NCI-H2196 (cell line): ENCODE measurements at regions not wholly inside any gene's neighbourhood (a gene's known extent, or its start where the extent isn't known, plus 50 kb on each side); places are given as distances from the start of the nearest gene placed in this dataset.

Experiments
- DNase-seq: peaks from one replicate; lab custom pipeline; 2025; ENCODE audit not compliant: unreplicated experiment; lab: John Stamatoyannopoulos, UW

DNA sequence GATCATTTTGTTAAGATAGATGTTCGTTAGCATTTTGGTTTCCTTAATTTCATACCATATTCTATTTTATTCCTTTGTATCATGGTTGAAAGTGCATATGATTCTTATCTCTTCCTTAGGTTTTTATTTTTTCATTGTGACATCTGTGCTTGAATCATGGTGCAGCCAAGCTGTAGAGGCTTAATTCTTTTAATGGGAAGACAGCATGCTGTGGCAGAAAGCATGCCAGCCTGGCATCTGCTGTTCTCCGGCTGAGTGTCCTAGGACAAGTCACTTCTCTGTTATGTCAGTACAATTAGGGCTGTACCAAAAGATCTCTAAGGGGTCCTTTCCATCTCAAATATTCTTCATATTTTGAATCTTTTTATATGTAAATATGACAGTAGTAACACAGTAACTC is 68.5 kb upstream of the PMFBP1 start:
- no peak for DNase-seq

DNA sequence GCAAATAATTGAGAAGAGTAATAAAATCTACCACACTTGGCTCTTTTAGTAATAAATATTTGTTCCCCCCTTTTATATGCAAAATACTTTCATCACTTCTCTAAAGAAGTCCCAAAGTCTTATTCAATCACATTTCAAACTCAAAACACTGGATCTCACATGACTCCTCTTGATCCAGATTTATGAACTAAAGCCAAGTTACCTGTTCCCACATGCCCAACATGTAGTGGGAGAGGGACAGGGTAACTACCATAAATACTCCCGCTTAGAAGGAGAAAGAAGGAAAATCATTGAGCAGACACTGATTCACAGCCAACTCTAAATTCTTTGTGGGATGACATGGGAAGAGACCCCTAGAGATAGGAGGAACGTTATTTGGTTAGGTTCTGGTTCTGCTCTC is 64.9 kb upstream of the PMFBP1 start:
- no peak for DNase-seq

DNA sequence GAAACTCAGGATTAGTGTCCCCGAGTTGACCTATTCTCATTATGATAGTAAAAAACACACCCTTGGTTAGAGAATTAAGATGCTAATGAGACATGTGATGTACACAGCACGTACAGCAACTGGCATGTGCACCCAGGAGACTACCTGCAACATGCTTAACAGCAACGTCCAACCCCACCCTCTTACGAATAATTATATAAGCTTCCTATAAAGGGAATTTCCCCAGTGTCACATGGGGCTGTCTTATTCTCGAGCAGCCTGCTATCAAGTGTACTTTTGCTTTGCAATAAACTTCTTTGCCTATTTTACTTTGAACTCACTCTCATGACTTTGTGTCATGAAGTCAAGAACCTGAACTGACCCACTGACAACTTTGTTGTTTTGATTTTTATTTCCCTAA is 62.4 kb upstream of the PMFBP1 start:
- no peak for DNase-seq

DNA sequence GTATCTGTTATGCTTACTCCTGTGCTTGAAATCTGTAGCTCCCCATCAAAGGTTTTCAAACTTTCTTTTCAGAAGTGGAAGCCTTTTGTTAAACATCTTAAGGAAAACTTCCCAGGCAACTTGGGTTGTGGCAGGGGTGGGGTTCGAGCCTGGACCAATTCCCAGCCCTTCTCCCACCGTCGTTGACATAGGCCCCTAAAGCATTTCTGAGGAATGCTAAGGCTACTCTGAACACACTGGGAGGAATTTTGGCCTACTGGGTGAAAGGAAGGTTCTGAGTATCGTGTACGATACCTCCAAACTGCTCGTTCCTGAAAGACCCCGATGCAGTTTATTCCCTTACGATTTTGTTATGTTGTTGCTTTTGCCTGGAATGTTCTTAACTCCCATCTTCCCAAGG is 56.1 kb upstream of the PMFBP1 start:
- DNase-seq = no peak

DNA sequence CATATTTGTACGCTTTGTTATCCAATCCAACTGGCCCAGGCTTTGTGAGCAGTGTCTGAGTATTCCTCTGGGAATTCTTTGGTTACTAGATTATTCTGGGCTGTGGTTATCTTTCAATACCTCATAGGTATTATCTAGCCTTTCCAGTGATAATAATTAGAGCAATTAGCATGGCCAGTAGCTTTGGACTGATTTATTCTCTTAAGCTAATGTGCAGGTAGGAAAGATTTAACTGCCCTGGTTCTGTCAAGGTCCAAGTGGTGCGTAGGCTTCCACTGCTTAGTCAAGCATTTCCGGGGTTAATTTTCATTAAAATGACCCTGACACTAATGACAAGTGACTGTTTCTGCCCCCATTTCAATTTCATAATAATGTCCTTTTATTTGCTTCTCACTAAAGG is 54.2 kb upstream of the PMFBP1 start:
- no peak for DNase-seq

DNA sequence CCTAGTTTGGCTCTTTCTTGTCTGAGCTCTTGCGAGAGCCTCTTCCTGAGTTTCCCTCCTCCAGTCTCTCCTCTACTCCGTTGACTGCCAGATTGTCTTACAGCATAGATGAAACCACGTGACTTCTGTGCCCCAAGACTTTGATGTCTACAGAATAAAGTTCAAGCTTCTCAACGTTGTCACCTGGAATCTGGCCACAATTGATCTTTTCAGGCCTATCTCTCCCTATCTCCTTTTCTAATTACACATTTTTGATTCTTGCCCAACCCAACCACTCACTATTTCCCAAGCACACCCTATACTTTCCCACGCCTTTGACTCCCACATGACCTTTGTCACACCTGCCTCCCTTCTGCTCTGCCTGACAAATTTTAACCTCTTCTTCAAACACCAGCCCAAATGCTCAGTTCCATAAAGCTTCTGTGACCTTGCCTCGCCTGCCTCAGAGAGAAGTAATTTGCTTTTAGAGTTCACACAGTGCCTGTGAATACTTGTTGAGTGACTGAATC is 52.4 kb upstream of the PMFBP1 start:
- no peak for DNase-seq

DNA sequence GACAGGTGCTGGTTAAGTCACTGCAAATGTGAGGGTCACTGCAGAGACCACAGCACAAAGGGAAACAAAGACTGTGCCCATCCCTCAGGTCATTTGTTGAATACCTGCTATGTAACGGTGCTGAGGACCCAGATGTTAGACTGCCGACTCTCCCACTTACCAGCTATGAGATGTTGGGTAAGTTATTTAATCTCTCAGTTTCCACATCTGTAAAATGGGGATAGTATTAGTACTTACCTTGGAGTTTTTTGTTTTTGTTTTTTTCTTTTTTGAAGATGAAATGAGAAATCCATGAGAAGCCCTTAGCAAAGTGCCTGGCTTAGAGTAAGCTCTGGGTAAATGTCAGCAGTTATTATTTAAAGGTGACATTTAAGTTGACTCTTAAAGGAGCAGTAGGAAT is 50.5 kb upstream of the PMFBP1 start:
- DNase-seq = no peak
